Caco-2 (cell line): ENCODE measurements at regions not wholly inside any gene's neighbourhood (a gene's known extent, or its start where the extent isn't known, plus 50 kb on each side); places are given as distances from the start of the nearest gene placed in this dataset.

Source experiments
- BruUV-seq: library from RNA; stranded (reverse); fragments of 400-500 nt; replicated peaks from 2 replicates; lab custom pipeline; 2021; lab: Mats Ljungman, UMichigan
- CTCF ChIA-PET: fragments of 300-600 bp; sonication (Branson Sonifier 250); formaldehyde crosslinking; loops from one replicate; lab custom pipeline; 2022; ENCODE audit warnings: antibody characterized with exemption; lab: Charles Lee
- POLR2A ChIA-PET: fragments of 300-600 bp; sonication (Branson Sonifier 250); formaldehyde crosslinking; loops from one replicate; lab custom pipeline; 2022; ENCODE audit warnings: antibody characterized with exemption; lab: Charles Lee
- DNase-seq, 2 experiments: peaks; one replicate each; pipeline versions ENCODE4 v3.0.0 to v3.0.0-alpha.2; 2020 to 2022
- H3K27me3 ChIP-seq: replicated peaks from 2 replicates; pipeline ENCODE4 v1.6.0; 2011; ENCODE audit warnings: low read length; ENCODE audit not compliant: control insufficient read depth, insufficient read depth
- H3K36me3 ChIP-seq: 2 replicates; pipeline ENCODE4 v1.5.1; 2011; ENCODE audit warnings: low read length; ENCODE audit not compliant: control insufficient read depth, insufficient read depth
- H3K4me1 ChIP-seq: fragments of 250-450 bp; sonication (Bioruptor Pico); 2 replicates; pipeline ENCODE4 v1.5.1; 2020; ENCODE audit warnings: mild to moderate bottlenecking
- H3K4me3 ChIP-seq: 2 replicates; pipeline ENCODE4 v1.5.1; 2011; ENCODE audit warnings: low read depth, mild to moderate bottlenecking, control low read depth, low read length
- H3K9me3 ChIP-seq: fragments of 250-450 bp; sonication (Bioruptor Pico); 2 replicates; pipeline ENCODE4 v1.5.1; 2020; ENCODE audit warnings: mild to moderate bottlenecking, moderate library complexity
- H3K27ac Mint-ChIP-seq: one replicate; pipeline ENCODE4 v1.8.0; 2022; ENCODE audit warnings: mixed read lengths; ENCODE audit not compliant: unreplicated experiment
- H3K27me3 Mint-ChIP-seq: one replicate; pipeline ENCODE4 v1.8.0; 2022; ENCODE audit warnings: mixed read lengths; ENCODE audit not compliant: insufficient read depth, unreplicated experiment
- H3K36me3 Mint-ChIP-seq: one replicate; pipeline ENCODE4 v1.8.0; 2022; ENCODE audit warnings: mild to moderate bottlenecking, mixed read lengths; ENCODE audit not compliant: insufficient read depth, unreplicated experiment
- H3K4me1 Mint-ChIP-seq: one replicate; pipeline ENCODE4 v1.8.0; 2022; ENCODE audit warnings: low read depth, mixed read lengths; ENCODE audit not compliant: unreplicated experiment
- H3K4me3 Mint-ChIP-seq: one replicate; pipeline ENCODE4 v1.8.0; 2022; ENCODE audit warnings: mild to moderate bottlenecking, moderate library complexity, mixed read lengths; ENCODE audit not compliant: unreplicated experiment
- H3K9me3 Mint-ChIP-seq: one replicate; pipeline ENCODE4 v1.8.0; 2022; ENCODE audit warnings: mixed read lengths; ENCODE audit not compliant: unreplicated experiment
- intact Hi-C: fragments of 100-400 bp; cut with micrococcal nuclease; formaldehyde crosslinking; loops from one replicate; pipeline ENCODE4 v1.10.0; 2022; ENCODE audit not compliant: unreplicated experiment
- TF ChIP-seq, protein P1 (sequence below), 2 experiments: fragments of 200-600 bp in 1 of 2; IDR thresholded peaks; 1 replicate in 1 of 2; 2 replicates in 1 of 2; pipeline versions ENCODE4 v1.5.1 to v1.8.0; 2011 to 2022; ENCODE audit warnings: antibody characterized with exemption in 1 of 2, control low read depth in 1 of 2, inconsistent platforms in 1 of 2, low read depth in 1 of 2, low read length in 1 of 2, mild to moderate bottlenecking in 1 of 2, moderate library complexity in 1 of 2; ENCODE audit not compliant: insufficient read depth in 1 of 2, severe bottlenecking in 1 of 2, unreplicated experiment in 1 of 2

DNA sequence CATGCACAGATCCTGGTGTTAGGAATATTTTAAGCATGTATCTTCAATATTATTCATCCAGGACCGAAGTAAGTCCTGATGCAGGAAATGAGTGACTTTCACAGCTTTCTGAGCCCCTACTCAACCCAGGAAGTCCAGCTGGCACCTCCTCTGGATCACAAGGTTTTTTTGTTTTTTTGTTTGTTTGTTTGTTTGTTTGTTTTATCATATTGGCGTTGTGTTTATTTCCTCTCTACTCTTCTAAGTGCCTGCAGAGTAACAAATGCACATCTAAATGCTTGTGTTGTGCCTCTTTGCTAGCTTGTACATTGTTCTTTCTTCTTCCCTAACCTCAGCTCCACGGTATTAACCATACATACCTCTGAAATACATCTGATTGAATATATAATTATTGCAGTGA lies 594.3 kb upstream of the ADGRB3 start:
- H3K36me3 ChIP-seq: no peaks in the 10 kb centered on the region
- H3K4me3 ChIP-seq: no peak overlapping the region
- no peak for DNase-seq
- Mint-ChIP-seq H3K4me1 (no peaks in the 10 kb centered on the region), H3K27me3 (no peaks in the 10 kb centered on the region), H3K36me3 (no peaks in the 10 kb centered on the region), H3K4me3 (no peak overlapping the region), H3K9me3 (no peaks in the 10 kb centered on the region), H3K27ac (no peak overlapping the region)
- no TSS peak for BruUV-seq
- no peaks in the 10 kb centered on the region for H3K4me1 ChIP-seq
- TF ChIP-seq, protein P1, sequence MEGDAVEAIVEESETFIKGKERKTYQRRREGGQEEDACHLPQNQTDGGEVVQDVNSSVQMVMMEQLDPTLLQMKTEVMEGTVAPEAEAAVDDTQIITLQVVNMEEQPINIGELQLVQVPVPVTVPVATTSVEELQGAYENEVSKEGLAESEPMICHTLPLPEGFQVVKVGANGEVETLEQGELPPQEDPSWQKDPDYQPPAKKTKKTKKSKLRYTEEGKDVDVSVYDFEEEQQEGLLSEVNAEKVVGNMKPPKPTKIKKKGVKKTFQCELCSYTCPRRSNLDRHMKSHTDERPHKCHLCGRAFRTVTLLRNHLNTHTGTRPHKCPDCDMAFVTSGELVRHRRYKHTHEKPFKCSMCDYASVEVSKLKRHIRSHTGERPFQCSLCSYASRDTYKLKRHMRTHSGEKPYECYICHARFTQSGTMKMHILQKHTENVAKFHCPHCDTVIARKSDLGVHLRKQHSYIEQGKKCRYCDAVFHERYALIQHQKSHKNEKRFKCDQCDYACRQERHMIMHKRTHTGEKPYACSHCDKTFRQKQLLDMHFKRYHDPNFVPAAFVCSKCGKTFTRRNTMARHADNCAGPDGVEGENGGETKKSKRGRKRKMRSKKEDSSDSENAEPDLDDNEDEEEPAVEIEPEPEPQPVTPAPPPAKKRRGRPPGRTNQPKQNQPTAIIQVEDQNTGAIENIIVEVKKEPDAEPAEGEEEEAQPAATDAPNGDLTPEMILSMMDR (IDR thresholded peaks at IDR 0.05; ENCODE audit: insufficient read depth in 1 of 2, low read depth in 1 of 2, low read length in 1 of 2, severe bottlenecking in 1 of 2, unreplicated experiment in 1 of 2): no peak
- H3K27me3 ChIP-seq: no peaks in the 10 kb centered on the region
- POLR2A ChIA-PET: no interaction called here
- H3K9me3 ChIP-seq: no peaks in the 10 kb centered on the region
- CTCF ChIA-PET: no interaction called here
- intact Hi-C loops: no loop called here

GRCh38 chr6:68040312-68040778 lies 594.7 kb upstream of the ADGRB3 start:
- no peaks in the 10 kb centered on the region for H3K27me3 Mint-ChIP-seq
- ChIA-PET POLR2A (no interaction called here), CTCF (no interaction called here)
- no peak overlapping the region for H3K4me3 Mint-ChIP-seq
- no peak for DNase-seq
- Histone ChIP-seq H3K4me1 (no peaks in the 10 kb centered on the region), H3K36me3 (no peaks in the 10 kb centered on the region), H3K4me3 (no peak overlapping the region), H3K27me3 (no peaks in the 10 kb centered on the region), H3K9me3 (no peaks in the 10 kb centered on the region)
- no peaks in the 10 kb centered on the region for H3K36me3 Mint-ChIP-seq
- intact Hi-C loops: no loop called here
- H3K27ac Mint-ChIP-seq: no peak overlapping the region
- BruUV-seq: no TSS peak
- TF ChIP-seq, protein P1 (IDR thresholded peaks at IDR 0.05; ENCODE audit: insufficient read depth in 1 of 2, low read depth in 1 of 2, low read length in 1 of 2, severe bottlenecking in 1 of 2, unreplicated experiment in 1 of 2): no peak
- H3K4me1 Mint-ChIP-seq: no peaks in the 10 kb centered on the region
- H3K9me3 Mint-ChIP-seq: no peaks in the 10 kb centered on the region

GRCh38 chr6:68039641-68040311 lies 595.3 kb upstream of the ADGRB3 start:
- no peaks in the 10 kb centered on the region for H3K4me1 Mint-ChIP-seq
- Histone ChIP-seq H3K4me1 (no peaks in the 10 kb centered on the region), H3K36me3 (no peaks in the 10 kb centered on the region), H3K27me3 (no peaks in the 10 kb centered on the region), H3K4me3 (no peak overlapping the region), H3K9me3 (no peaks in the 10 kb centered on the region)
- CTCF ChIA-PET: no interaction called here
- no peaks in the 10 kb centered on the region for H3K9me3 Mint-ChIP-seq
- POLR2A ChIA-PET: no interaction called here
- no peaks in the 10 kb centered on the region for H3K27me3 Mint-ChIP-seq
- DNase-seq: no peak
- no TSS peak for BruUV-seq
- H3K4me3 Mint-ChIP-seq: no peak overlapping the region
- TF ChIP-seq, protein P1 (IDR thresholded peaks at IDR 0.05; ENCODE audit: insufficient read depth in 1 of 2, low read depth in 1 of 2, low read length in 1 of 2, severe bottlenecking in 1 of 2, unreplicated experiment in 1 of 2): no peak
- intact Hi-C loops: no loop called here
- H3K36me3 Mint-ChIP-seq: no peaks in the 10 kb centered on the region
- H3K27ac Mint-ChIP-seq: no peak overlapping the region
